ENCODE measurements at regions not wholly inside any gene's neighbourhood (a gene's known extent, or its start where the extent isn't known, plus 50 kb on each side); places are given as distances from the start of the nearest gene placed in this dataset.
"Not testable (repeated sequence)": the region's sequence is repeated elsewhere in the genome, so short reads cannot be mapped to it uniquely, and the experiment has no call there.

GRCh38 chr3:15989419-15989818, 185.1 kb upstream of the GALNT15 start:
- Histone ChIP-seq H3K27ac (no peak overlapping the region), H3K4me2 (ENCODE audit: low read length) (no peak overlapping the region)
- no peak for TF ChIP-seq CTCF (IDR thresholded peaks at IDR 0.05)

GRCh38 chr3:15993660-15994059, 180.8 kb upstream of the GALNT15 start:
- H3K9me3 ChIP-seq (ENCODE audit: control insufficient read depth, low read length); H2AFZ ChIP-seq; H3K27me3 ChIP-seq (ENCODE audit: control insufficient read depth, insufficient read depth, low read length); H3K4me1 ChIP-seq; H3K4me3 ChIP-seq (ENCODE audit: low read depth, low read length); H3K27ac ChIP-seq; H3K79me2 ChIP-seq; H3K4me2 ChIP-seq (ENCODE audit: low read length); H3K36me3 ChIP-seq (ENCODE audit: control insufficient read depth, insufficient read depth, low read length); H3K9ac ChIP-seq: not testable (repeated sequence)

More at GRCh38 chr3:15989419-15989818, 185.1 kb upstream of the GALNT15 start:
- H3K4me1 ChIP-seq, result no peaks in the 10 kb centered on the region
- no peak overlapping the region for H3K4me3 ChIP-seq (ENCODE audit: low read depth, low read length)
- no peaks in the 10 kb centered on the region for H3K9me3 ChIP-seq (ENCODE audit: control insufficient read depth, low read length)
- no peak overlapping the region for H2AFZ ChIP-seq
- no peaks in the 10 kb centered on the region for H3K36me3 ChIP-seq (ENCODE audit: control insufficient read depth, insufficient read depth, low read length)
- no peaks in the 10 kb centered on the region for H3K27me3 ChIP-seq (ENCODE audit: control insufficient read depth, insufficient read depth, low read length)
- H3K9ac ChIP-seq, result no peak overlapping the region
- no peaks in the 10 kb centered on the region for H3K79me2 ChIP-seq

GRCh38 chr3:15996496-15996895, 178.0 kb upstream of the GALNT15 start:
- H3K4me2 ChIP-seq (ENCODE audit: low read length); H3K4me3 ChIP-seq (ENCODE audit: low read depth, low read length); H3K9ac ChIP-seq; H3K27me3 ChIP-seq (ENCODE audit: control insufficient read depth, insufficient read depth, low read length); H2AFZ ChIP-seq; H3K79me2 ChIP-seq; H3K4me1 ChIP-seq; H3K36me3 ChIP-seq (ENCODE audit: control insufficient read depth, insufficient read depth, low read length); H3K27ac ChIP-seq; H3K9me3 ChIP-seq (ENCODE audit: control insufficient read depth, low read length): not testable (repeated sequence)

- Histone ChIP-seq H3K36me3 (ENCODE audit: control insufficient read depth, insufficient read depth, low read length) (no peaks in the 10 kb centered on the region), H3K9me3 (ENCODE audit: control insufficient read depth, low read length) (no peaks in the 10 kb centered on the region), H3K9ac (no peak overlapping the region), H3K27ac (no peak overlapping the region), H3K27me3 (ENCODE audit: control insufficient read depth, insufficient read depth, low read length) (no peaks in the 10 kb centered on the region), H3K79me2 (no peaks in the 10 kb centered on the region), H2AFZ (no peak overlapping the region), H3K4me1 (no peaks in the 10 kb centered on the region), H3K4me2 (ENCODE audit: low read length) (no peak overlapping the region), H3K4me3 (ENCODE audit: low read depth, low read length) (no peak overlapping the region)
- TF ChIP-seq CTCF (IDR thresholded peaks at IDR 0.05), result no peak
These were observed 177.1 kb upstream of the GALNT15 start for GRCh38 chr3:15997274-15997943.

GRCh38 chr3:15998911-15999310, 175.6 kb upstream of the GALNT15 start:
- H2AFZ ChIP-seq, result no peak overlapping the region
- no peak for TF ChIP-seq CTCF (IDR thresholded peaks at IDR 0.05)
- H3K4me2 ChIP-seq (ENCODE audit: low read length), result no peak overlapping the region
- no peak overlapping the region for H3K4me3 ChIP-seq (ENCODE audit: low read depth, low read length)
- H3K27ac ChIP-seq, result no peak overlapping the region
- no peaks in the 10 kb centered on the region for H3K79me2 ChIP-seq
- no peaks in the 10 kb centered on the region for H3K4me1 ChIP-seq
- no peaks in the 10 kb centered on the region for H3K27me3 ChIP-seq (ENCODE audit: control insufficient read depth, insufficient read depth, low read length)
- no peak overlapping the region for H3K9ac ChIP-seq
- no peaks in the 10 kb centered on the region for H3K9me3 ChIP-seq (ENCODE audit: control insufficient read depth, low read length)
- no peaks in the 10 kb centered on the region for H3K36me3 ChIP-seq (ENCODE audit: control insufficient read depth, insufficient read depth, low read length)

- H3K9me3 ChIP-seq (ENCODE audit: control insufficient read depth, low read length), result no peaks in the 10 kb centered on the region
- no peaks in the 10 kb centered on the region for H3K4me1 ChIP-seq
- H3K9ac ChIP-seq, result no peak overlapping the region
- TF ChIP-seq CTCF (IDR thresholded peaks at IDR 0.05), result no peak
- H3K27ac ChIP-seq, result no peak overlapping the region
- H2AFZ ChIP-seq, result no peak overlapping the region
- H3K36me3 ChIP-seq (ENCODE audit: control insufficient read depth, insufficient read depth, low read length), result no peaks in the 10 kb centered on the region
- H3K4me2 ChIP-seq (ENCODE audit: low read length), result no peak overlapping the region
- no peaks in the 10 kb centered on the region for H3K79me2 ChIP-seq
- H3K4me3 ChIP-seq (ENCODE audit: low read depth, low read length), result no peak overlapping the region
- no peaks in the 10 kb centered on the region for H3K27me3 ChIP-seq (ENCODE audit: control insufficient read depth, insufficient read depth, low read length)
These were observed 169.7 kb upstream of the GALNT15 start for GRCh38 chr3:16004812-16005211.

Data from parathyroid adenoma (tissue), 2 donors.